ENCODE measurements at regions not wholly inside any gene's neighbourhood (a gene's known extent, or its start where the extent isn't known, plus 50 kb on each side); places are given as distances from the start of the nearest gene placed in this dataset.
A peak's percentile ranks its signal among the peaks of the same experiment; 100 is the strongest.

DNA sequence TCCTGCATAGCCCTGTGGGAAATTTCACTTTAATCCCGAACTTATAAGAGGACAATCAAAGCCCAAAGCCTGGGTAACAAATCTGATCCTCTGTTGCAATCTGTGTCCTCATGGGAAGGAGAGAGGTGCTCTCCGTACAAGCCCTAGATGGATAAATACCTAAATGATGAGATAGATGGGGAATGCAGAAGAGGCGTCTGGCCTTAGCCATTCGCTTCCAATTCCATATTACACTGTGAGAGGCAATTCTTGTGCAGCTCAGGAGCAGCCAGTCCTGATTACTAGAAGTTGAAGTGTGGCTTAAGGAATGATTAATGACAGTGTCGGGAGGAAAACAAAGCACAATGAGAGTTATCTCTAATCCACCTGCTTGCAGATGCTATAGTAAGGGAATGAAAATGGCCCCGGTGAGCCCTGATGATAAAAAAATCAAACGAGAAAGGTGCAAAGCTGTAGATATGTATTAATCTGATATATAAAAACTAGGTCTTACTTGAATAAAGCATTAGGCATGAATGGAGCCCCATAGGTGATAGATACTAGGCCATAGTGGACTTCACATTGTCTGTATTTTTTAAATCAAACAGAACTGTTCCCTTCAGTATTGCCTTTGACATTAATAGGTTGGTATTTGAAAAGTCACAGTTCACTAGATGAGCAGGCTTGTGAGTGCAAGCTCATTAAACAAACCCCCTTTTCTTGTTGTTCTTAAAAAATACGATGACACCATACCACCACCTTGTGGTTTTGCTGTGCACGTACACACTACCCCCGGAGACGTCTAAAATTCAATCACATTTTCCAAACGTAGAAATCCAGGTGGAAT, 54.2 kb upstream of the TMCO5A start:
- peak; percentile 83 for DNase-seq

DNA sequence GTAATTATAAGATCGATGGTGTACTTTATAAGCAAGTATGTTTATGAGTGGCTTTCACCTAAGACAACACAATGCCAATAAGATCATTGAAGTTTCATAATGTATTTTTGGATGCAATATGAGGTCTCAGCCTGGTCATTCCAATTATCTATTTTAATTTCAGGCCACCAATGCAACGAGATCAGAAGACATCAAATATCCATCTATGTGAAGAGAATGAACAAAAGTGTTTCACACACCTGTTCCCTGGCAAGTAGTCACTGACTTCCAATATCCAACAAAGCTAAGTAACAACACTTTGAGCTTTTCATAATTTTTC, 53.6 kb upstream of the TMCO5A start:
- DNase-seq: no peak

DNA sequence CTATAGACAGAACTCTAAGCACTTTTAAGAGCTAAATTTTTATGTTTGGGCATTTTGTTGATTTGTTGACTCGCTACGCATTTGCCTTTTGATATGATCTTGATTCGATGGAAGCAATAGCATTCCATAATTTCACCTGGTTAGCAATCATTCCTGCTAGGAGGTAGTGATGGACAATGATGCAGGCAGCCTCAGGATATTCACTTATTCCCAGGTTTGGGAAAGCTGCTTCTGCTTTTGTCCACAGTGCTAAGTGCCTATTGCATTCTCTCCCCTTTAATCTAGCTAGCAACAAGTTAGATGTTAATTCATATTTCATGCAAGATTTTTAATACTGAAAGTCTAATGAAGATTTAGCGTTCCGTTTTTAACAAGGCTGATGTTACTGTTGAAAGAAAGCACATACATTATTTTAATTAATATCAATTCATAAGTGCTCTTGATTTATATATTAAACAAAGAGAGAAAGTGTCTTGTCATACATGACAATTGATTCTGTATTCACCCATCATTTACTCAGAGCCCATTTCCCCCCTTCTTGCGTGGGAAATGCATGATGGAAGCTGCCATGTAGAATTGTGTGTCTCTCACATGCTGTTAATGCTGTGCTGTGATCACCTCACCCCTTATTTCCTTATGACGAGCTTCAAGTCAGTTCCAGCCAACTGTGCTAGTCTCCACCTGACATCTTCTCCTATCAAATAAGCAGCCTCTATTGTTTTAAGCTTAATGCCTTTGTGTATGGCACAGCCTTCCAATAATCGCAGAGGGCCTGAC, 53.0 kb upstream of the TMCO5A start:
- no peak for DNase-seq

DNA sequence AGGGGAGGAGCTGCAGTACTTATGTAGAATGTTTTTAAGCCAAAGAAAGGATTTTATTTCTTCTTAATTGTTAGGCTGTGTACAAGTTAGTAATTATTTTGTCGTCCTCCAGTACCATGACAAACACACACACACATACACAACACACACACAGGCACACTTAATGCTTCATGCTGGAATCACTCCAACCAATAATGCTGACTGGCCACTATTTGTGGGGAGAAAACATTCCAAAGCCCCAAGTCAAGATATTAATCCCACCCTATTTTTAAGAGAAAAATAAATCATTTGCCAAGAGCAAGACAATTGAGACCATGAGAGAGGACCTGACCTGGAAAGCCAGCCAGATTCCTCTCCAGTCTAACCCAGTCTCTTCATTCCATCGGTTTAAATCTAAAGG, 51.8 kb upstream of the TMCO5A start:
- no peak for DNase-seq
